ENCODE measurements at regions not wholly inside any gene's neighbourhood (a gene's known extent, or its start where the extent isn't known, plus 50 kb on each side); places are given as distances from the start of the nearest gene placed in this dataset.

DNA sequence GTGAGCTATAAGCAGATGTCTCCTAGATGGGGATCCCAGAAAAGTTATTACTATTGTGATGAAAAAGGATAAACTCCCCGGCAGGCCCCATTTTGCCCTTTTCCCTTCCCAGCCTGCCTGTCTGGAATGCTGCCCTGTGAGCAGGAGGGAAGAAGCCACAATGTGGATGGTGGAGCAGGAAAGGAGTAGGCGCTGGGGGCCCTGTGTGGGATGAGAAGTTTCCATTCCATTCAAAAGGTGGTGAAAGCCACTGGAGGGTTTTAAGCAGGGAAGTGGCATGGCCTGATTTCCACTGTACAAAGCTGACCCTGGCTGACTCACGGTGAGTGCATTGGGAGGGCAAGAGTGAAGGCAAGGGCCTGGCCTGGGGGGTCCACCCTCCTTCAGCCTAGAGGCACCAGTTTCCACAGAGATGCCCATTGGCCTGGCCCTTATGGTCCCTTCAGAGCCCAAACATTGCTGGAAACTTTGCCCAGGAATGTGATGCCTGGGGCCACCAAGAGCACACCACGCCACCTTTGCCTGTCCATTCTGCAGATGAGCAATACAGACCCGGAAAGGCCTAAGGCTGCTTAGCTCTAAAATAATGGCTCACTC is 206.9 kb downstream of the RPLP1 start:
- in situ Hi-C loops (cut with HindIII; ENCODE audit: low pct_unique_long_range_greater_than_20kb, low sequenced_read_pairs) = no loop called here
- BruUV-seq (replicated peaks) = no TSS peak
- ATAC-seq (no peak), DNase-seq (ENCODE audit: low read depth, low spot score) (no peak)
- no peaks in the 10 kb centered on the region for H3K27me3 ChIP-seq (ENCODE audit: control insufficient read depth, insufficient read depth, low read length)
- H3K36me3 ChIP-seq (ENCODE audit: control insufficient read depth, insufficient read depth, low read length) = no peaks in the 10 kb centered on the region
- no peak for TF ChIP-seq POLR2AphosphoS5 (IDR thresholded peaks at IDR 0.05; ENCODE audit: low read depth, low read length)
- TF ChIP-seq, protein P1, sequence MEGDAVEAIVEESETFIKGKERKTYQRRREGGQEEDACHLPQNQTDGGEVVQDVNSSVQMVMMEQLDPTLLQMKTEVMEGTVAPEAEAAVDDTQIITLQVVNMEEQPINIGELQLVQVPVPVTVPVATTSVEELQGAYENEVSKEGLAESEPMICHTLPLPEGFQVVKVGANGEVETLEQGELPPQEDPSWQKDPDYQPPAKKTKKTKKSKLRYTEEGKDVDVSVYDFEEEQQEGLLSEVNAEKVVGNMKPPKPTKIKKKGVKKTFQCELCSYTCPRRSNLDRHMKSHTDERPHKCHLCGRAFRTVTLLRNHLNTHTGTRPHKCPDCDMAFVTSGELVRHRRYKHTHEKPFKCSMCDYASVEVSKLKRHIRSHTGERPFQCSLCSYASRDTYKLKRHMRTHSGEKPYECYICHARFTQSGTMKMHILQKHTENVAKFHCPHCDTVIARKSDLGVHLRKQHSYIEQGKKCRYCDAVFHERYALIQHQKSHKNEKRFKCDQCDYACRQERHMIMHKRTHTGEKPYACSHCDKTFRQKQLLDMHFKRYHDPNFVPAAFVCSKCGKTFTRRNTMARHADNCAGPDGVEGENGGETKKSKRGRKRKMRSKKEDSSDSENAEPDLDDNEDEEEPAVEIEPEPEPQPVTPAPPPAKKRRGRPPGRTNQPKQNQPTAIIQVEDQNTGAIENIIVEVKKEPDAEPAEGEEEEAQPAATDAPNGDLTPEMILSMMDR (IDR thresholded peaks at IDR 0.05) = no peak
- TF ChIP-seq SIN3A (IDR thresholded peaks at IDR 0.05; ENCODE audit: borderline replicate concordance, insufficient read depth, low read depth, low read length) = no peak
- no peak for TF ChIP-seq TCF7L2 (IDR thresholded peaks at IDR 0.05; ENCODE audit: low read depth, low read length)
- TF ChIP-seq, protein P2, sequence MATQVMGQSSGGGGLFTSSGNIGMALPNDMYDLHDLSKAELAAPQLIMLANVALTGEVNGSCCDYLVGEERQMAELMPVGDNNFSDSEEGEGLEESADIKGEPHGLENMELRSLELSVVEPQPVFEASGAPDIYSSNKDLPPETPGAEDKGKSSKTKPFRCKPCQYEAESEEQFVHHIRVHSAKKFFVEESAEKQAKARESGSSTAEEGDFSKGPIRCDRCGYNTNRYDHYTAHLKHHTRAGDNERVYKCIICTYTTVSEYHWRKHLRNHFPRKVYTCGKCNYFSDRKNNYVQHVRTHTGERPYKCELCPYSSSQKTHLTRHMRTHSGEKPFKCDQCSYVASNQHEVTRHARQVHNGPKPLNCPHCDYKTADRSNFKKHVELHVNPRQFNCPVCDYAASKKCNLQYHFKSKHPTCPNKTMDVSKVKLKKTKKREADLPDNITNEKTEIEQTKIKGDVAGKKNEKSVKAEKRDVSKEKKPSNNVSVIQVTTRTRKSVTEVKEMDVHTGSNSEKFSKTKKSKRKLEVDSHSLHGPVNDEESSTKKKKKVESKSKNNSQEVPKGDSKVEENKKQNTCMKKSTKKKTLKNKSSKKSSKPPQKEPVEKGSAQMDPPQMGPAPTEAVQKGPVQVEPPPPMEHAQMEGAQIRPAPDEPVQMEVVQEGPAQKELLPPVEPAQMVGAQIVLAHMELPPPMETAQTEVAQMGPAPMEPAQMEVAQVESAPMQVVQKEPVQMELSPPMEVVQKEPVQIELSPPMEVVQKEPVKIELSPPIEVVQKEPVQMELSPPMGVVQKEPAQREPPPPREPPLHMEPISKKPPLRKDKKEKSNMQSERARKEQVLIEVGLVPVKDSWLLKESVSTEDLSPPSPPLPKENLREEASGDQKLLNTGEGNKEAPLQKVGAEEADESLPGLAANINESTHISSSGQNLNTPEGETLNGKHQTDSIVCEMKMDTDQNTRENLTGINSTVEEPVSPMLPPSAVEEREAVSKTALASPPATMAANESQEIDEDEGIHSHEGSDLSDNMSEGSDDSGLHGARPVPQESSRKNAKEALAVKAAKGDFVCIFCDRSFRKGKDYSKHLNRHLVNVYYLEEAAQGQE (IDR thresholded peaks at IDR 0.05; ENCODE audit: insufficient read depth in 1 of 2, low read depth in 2 of 2, low read length in 1 of 2) = no peak
- no peak overlapping the region for H3K4me3 ChIP-seq (ENCODE audit: low read depth in 2 of 2, low read length in 2 of 2)
- H3K9me3 ChIP-seq (ENCODE audit: control insufficient read depth, insufficient read depth, low read depth, low read length) = no peaks in the 10 kb centered on the region
- POLR2A ChIA-PET = no interaction called here
- no peak overlapping the region for H3K27ac ChIP-seq (ENCODE audit: low read length)
- CTCF ChIA-PET = no interaction called here
- intact Hi-C loops (cut with micrococcal nuclease; ENCODE audit: unreplicated experiment) = no loop called here
- no peaks in the 10 kb centered on the region for H3K4me1 ChIP-seq (ENCODE audit: control insufficient read depth, insufficient read depth, low read length)

DNA sequence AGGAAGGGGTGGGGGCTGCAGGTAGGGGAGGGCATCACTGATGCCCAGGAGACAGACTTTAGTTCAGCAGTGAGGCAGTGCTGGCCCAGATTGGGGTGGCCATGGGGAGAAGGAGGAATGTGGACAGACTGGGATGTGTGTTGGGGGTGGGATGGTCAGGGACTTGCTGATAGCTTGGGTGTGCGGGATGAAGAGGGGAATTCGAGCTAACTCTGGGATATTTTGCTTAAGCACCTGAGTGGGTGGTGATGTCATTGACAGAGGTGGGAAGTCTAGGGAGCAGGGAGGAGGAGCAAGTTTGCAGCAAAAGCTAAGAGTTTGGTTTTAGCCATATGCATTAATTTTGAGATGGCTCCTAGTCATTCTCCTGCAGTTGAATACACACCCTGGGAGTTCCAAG is 207.5 kb downstream of the RPLP1 start:
- in situ Hi-C loops (cut with HindIII; ENCODE audit: low pct_unique_long_range_greater_than_20kb, low sequenced_read_pairs) = no loop called here
- Histone ChIP-seq H3K4me3 (ENCODE audit: low read depth in 2 of 2, low read length in 2 of 2) (no peak overlapping the region), H3K36me3 (ENCODE audit: control insufficient read depth, insufficient read depth, low read length) (no peaks in the 10 kb centered on the region), H3K4me1 (ENCODE audit: control insufficient read depth, insufficient read depth, low read length) (no peaks in the 10 kb centered on the region), H3K9me3 (ENCODE audit: control insufficient read depth, insufficient read depth, low read depth, low read length) (no peaks in the 10 kb centered on the region), H3K27ac (ENCODE audit: low read length) (no peak overlapping the region), H3K27me3 (ENCODE audit: control insufficient read depth, insufficient read depth, low read length) (no peaks in the 10 kb centered on the region)
- ChIA-PET CTCF (no interaction called here), POLR2A (no interaction called here)
- intact Hi-C loops (cut with micrococcal nuclease; ENCODE audit: unreplicated experiment) = no loop called here
- DNase-seq (ENCODE audit: low read depth, low spot score) (no peak), ATAC-seq (no peak)
- TF ChIP-seq TCF7L2 (IDR thresholded peaks at IDR 0.05; ENCODE audit: low read depth, low read length) (no peak), SIN3A (IDR thresholded peaks at IDR 0.05; ENCODE audit: borderline replicate concordance, insufficient read depth, low read depth, low read length) (no peak), POLR2AphosphoS5 (IDR thresholded peaks at IDR 0.05; ENCODE audit: low read depth, low read length) (no peak)
- TF ChIP-seq, protein P1 (IDR thresholded peaks at IDR 0.05) = no peak
- TF ChIP-seq, protein P2 (IDR thresholded peaks at IDR 0.05; ENCODE audit: insufficient read depth in 1 of 2, low read depth in 2 of 2, low read length in 1 of 2) = no peak
- no TSS peak for BruUV-seq (replicated peaks)
